Urothelium cell line (cell line): ENCODE measurements at regions not wholly inside any gene's neighbourhood (a gene's known extent, or its start where the extent isn't known, plus 50 kb on each side); places are given as distances from the start of the nearest gene placed in this dataset.
"Not testable (repeated sequence)": the region's sequence is repeated elsewhere in the genome, so short reads cannot be mapped to it uniquely, and the experiment has no call there.

Experiments used
- DNase-seq: peaks from one replicate; pipeline ENCODE4 v3.0.0; 2011; ENCODE audit warnings: low spot score, mixed read lengths
- FAIRE-seq: peaks from 2 replicates; lab custom pipeline; 2011; peaks lifted over from hg19 to GRCh38; lab: Jason Lieb, UNC

DNA sequence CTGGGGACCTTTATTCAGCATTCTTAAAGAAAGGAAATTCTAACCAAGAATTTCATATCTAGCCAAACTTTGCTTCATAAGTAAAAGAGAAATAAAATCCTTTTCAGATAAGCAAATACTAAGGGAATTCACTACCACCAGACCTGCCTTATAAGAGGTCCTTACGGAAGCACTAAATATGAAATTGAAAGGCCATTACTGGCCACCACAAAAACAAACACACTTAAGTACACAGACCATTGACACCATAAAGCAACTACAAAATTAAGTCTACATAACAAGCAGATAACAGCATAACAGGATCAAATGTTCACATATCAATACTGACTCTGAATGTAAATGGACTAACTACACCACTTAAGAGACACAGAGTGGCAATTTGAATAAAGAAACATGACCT is 361.4 kb upstream of the POU5F2 start:
- FAIRE-seq (no peak), DNase-seq (no peak)

DNA sequence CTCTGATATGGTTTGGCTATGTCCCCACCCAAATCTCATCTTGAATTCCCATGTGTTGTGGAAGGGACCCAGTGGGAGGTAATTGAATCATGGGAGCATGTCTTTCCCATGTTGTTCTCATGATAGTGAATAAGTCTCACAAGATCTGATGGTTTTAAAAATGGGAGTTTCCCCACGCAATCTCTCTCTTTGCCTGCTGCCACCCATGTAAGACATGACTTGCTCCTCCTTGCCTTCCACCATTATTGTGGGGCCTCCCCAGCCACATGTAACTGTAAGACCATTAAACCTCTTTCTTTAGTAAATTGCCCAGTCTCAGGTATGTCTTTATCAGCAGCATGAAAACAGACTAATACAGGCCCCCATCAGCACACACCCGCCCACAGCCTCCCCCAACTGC is 356.0 kb upstream of the POU5F2 start:
- not testable (repeated sequence) for DNase-seq, FAIRE-seq

DNA sequence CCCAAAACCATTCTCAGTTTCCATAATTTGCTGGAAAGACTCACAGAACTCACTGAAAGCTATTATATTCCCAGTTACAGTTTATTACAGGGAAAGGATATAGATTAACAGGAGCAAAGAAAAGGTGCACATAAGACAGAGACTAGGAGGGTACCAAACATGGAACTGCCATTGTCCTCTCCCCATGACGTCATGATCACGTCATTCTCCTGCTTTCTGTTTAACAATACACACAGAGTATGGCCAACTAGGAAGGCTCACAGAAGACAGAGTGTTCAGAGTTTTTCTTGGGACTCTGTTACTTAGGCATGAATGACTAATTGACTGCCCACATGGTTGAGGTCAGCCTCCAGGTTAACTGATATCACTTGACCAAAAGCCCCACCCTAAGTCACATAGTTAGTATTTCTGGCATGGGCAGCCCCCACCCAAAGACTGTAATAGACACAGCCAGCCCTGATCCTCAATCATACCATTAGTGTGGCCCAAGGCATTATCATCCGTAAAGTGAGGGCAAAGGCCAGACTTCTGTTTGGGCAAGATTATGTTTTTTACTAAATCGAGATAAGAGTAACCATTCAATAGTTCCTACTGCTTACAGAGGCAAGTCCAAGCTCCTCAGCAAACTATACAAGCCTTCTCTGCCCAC is 353.5 kb upstream of the POU5F2 start:
- DNase-seq (no peak), FAIRE-seq (no peak)

DNA sequence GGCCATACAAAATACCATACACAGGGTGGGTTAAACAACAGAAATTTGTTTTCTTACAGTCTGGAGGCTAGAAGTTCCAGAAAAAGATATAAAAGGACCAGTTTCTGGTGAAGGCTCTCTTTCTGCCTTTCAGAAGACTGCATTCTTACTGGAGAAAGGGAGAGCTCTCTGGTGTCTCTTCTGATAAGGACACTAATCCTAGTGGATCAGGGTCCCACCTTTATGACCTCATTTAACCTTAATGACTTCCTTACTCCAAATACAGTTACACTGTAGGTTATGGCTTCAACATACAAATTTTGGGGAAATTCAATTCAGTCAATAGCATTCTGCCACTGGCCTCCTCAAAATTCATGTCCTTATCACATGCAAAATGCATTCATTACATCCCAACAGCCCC is 351.9 kb upstream of the POU5F2 start:
- FAIRE-seq (no peak), DNase-seq (no peak)

DNA sequence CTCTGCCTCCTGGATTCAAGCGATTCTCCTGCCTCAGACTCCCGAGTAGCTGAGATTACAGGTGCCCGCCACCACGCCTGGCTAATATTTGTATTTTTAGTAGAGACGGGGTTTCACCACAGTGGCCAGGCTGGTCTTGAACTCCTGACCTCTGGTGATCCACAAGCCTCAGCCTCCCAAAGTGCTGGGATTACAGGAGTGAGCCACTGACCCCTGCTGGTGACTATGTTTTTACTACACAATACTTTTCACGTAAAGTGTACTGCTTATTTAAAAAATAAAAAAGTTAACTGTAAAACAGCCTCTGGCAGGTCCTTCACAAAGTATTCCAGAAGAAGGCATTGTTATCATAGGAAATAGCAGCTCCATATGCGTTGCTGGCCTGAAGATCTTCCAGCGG is 345.2 kb upstream of the POU5F2 start:
- DNase-seq, FAIRE-seq: not testable (repeated sequence)

DNA sequence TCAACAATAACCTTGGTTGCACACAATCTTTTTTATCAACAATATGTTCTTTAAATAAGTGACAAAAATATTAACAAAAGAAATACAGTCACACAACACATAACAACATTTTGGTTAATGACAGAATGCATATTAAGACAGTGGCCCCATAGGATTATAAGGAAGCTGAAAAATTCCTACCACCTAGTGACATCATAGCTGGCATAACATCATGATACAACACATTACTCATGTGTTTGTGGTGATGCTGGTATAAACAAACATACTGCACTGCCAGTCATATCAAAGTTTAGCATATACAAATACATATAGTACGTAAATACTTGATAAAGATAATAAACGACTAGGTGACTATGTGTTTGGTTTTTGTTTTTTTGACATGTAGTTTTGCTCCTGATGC is 344.8 kb upstream of the POU5F2 start:
- DNase-seq: no peak
- FAIRE-seq: no peak

DNA sequence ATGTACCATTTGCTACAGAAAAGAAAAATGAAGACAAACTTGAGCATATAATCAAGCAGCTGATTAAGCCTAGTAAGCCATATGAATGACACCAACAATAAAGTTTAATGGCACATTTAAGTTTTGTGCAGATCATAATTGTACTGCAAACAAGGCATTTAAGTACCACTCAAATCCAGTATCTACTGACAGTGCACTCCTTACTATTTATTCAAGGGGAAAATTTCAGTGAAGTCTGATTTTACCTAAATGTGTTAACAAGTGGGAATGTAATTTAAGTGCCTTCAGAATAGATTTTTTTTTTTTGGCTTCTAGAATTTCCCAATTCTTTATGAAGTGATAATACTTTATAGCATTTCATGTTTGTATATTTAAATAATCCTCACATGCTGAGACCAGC is 341.0 kb upstream of the POU5F2 start:
- DNase-seq (no peak), FAIRE-seq (no peak)

DNA sequence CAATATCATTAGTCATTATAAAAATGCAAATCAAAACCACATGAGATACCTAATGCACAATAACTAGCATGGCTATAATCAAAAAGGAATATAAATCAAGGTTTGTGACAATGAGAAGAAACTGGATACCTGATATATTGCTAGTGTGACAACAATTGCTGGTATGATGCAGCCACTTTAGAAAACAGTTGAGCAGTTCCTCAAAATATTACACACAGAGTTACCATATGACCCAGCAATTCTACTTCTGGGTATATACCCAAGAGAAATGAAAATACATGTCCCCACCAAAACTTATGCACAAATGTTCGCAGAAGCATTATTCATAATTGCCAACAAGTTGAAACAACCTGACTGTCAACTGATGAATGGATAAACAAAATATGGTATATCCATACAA is 339.7 kb upstream of the POU5F2 start:
- DNase-seq: no peak
- FAIRE-seq: no peak

DNA sequence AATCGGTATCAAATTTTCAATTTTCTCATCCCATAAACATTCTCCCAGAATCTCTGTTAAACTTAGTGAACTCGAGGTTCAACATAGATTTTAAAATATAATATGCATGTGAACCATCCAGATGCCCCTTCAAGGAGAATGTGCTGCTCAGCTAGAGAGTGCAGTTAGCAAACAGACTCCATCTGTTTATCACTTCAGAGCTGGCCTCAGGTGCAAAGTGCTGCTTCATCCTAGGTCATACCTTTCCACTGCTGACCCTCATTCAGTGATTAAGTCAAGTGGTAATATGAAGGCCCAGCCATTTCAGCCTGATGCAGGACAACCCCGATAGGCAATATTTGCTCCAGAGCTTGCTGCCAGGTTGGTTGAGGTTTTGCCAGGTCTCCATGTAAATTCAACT is 339.0 kb upstream of the POU5F2 start:
- no peak for FAIRE-seq

DNA sequence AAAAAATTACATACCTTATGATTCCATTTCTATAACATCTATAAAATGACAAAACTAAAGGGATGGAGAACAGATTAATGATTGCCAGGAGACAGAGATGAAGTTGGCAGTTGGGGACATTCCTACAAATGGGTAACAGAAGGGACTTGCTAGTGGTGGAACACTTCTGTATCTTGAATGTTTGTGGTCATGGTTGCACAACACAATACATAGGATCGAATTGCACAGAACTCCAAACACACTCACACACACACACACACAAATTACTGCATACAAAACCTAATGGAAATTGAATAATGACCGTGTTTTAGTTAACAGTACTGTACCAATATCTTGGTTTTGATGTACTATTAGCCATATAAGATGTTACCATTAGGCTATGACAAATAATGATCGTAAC is 330.7 kb upstream of the POU5F2 start:
- FAIRE-seq (no peak), DNase-seq (no peak)

More for the DNA sequence above, 339.0 kb upstream of the POU5F2 start:
- no peak for DNase-seq

DNA sequence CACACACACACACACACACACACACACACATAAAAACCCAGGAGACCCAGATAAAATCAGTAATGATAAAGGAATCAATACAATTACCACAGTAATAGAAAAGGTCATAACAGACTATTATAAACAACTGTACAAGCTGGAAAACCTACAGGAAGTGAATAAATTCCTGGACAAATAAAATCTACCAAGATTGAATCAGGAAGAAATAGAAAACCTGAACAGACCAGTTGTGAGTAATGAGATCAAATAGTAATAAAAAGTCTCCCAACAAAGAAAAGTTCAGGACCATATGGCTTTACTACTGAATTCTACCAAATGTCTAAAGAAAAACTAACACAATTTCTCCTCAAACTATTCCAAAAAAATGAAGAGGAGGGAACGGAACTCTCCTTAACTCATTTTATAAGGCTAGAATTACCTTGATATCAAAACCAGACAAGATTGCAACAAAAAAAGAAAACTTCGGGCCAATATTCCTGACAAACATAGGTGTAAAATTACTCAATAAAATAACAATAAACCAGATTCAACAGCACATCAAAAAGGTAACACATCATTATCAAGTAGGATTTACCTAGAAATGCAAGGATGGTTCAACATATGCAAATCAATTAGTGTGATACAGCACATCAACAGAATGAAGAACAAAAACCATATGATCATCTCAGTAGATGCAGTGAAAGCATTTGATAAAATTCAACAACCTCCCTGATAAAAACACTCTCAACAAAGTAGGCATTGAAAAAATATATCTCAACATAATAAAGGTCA is 325.2 kb upstream of the POU5F2 start:
- FAIRE-seq: no peak

DNA sequence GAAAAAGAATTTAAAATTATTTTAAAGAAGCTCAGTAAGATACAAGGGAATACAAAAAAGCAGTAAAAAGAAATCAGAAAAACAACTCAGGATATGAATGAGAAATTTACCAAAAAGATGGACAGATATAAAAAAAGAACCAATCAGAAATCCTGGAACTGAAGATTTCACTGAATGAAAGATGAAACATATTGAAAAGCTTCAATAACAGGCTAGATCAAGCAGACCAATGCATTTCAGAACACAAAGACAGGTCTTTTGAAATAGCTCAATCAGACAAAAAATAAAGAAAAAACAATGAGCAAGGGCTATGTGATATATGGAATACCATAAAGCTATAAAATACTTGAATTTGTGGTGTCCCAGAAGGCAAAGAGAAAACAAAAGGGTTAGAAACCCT is 322.6 kb upstream of the POU5F2 start:
- DNase-seq (no peak), FAIRE-seq (no peak)

More for the DNA sequence above, 325.2 kb upstream of the POU5F2 start:
- DNase-seq: no peak

DNA sequence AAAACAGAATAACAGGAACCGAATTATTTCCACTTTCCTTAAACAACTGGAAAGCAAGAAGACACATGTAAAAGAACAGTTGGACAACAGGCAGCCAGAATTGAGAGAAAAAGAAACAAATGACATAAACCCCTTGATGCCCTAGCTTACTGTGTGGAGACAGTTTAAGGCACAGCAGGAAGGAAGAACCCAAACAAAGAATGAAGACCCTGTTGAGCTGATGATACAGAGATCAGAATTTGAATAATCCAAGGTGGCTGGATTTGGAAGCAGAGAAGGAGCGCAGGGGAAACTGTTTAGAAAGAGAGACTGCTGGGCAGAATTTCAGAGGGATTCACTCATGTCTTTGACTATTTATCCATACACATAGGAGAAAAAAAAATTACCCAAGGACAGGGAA is 316.3 kb upstream of the POU5F2 start:
- no peak for DNase-seq
- no peak for FAIRE-seq

DNA sequence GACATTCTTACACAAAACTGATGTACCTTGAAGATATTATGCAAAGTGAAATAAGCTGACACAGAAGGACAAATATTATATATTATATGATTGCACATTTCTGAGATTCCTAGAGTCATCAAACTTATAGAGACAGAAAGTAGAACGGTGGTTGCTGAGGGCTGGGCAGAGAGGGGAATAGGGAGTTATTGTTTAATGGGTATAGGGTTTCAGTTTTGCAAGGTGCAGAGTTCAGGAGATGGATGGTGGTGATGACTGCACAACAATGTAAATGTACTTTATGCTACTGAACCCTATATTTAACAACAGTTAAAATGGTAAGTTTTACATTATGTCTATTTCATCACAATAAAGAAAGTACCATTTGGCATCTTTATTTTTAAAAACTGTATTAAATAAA is 315.8 kb upstream of the POU5F2 start:
- FAIRE-seq: no peak
- no peak for DNase-seq

DNA sequence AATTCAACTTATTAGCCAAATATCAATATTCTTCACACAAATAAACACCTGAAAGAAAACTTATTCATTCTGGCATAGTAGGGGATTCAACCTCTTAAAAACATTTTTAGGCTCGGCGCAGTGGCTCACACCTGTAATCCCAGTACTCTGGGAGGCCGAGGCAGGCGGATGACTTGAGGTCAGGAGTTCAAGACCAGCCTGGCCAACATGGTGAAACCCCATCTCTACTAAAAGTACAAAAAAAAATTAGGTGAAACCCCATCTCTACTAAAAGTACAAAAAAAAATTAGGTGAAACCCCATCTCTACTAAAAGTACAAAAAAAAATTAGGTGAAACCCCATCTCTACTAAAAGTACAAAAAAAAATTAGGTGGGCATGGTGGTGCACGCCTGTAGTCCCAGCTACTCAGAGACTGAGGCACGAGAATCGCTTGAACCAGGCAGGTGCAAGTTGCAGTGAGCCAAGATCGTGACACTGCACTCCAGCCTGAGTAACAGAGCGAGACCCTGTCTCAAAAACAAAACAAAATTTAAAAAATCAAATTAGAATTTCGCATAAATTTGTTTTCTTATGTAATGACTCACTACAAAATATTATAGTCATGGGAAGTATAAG is 308.0 kb upstream of the POU5F2 start:
- not testable (repeated sequence) for DNase-seq, FAIRE-seq

DNA sequence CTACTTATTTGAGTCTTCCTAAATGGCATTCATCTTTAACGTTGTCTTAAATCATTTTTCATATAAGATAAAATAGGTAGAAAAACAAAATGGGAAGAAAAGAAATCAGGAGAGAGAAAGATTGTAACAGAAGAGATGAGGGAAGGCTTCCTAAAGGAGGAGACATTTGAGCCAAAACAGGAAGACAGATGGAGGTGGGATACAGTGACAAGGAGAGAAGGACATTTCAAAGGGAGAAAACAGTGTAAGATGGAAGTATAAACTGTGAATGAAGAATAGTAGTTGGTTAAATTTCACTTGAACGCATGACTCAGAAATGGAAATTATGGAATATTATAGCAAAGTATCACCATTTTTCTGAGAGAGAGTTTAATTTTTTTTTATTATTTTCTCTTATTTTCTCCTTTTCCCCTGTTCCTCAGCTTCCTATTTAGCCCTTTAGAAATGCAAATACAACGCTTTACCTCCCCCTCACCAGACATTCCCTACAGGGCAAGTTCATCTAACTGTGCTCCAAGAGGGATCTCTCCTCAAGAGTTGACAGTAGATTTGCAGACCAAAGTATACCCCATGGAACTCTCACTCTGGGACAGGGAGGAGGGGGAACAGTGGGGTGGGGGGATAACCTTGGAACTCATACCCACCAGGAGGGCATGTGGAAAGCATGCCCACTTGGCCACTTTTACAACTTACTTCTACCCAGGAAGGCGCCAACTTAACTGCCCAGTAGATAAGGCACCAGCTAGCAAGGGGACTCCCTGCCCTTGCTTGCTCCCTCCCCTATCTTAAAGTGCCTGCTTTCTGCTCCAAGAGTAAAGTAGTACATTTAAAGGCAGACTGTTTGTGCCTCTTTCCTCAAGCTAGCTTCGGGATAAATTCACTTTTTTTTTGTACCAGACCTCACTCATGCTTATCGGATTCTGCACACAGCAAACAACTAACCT is 304.7 kb upstream of the POU5F2 start:
- DNase-seq (no peak), FAIRE-seq (no peak)

DNA sequence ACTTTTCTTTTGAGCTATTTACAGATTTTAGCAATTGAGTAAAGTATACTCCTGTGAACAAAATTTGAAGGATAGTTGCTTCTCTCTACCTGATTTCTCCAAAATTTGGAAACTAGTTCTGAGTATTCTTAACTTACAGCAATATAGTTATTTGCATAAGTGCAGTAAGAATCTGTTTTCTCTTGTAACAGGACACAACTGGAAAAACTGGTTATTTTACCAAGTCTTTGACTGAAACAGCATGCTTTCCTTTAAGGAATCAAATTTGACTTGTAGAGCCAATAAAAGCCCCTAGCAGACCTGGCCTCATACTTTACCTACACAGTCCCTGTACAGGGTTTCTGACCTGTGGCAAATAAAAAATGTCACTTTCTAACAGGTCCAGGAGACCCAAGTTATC is 301.9 kb upstream of the POU5F2 start:
- DNase-seq (no peak), FAIRE-seq (no peak)

DNA sequence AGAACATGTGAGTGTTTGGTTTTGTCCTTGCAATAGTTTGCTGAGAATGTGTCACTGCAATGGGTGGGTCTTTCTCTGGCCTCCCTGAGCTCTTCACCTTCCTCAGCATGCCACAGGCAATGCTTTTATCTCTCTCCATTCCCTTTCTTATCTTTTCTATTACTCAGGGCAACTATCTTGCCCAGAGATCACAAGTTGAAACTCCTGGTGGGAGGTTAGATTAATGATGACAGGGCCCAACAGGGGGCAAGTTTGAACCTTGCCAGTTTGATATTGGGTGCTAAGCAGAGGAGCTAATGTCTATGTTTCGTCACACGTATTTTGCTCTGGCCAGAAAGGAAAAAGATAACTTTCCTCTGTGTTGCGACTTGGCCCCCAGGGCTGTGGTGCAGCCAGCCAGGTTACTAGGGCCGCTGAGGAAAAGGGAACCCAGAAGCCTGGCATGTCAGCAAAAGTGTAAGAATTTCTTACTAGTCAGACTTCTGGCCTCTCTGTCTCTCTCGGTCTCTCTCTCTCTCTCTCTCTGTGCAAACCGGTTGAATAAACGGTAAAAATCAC is 299.3 kb upstream of the POU5F2 start:
- DNase-seq (no peak), FAIRE-seq (no peak)

DNA sequence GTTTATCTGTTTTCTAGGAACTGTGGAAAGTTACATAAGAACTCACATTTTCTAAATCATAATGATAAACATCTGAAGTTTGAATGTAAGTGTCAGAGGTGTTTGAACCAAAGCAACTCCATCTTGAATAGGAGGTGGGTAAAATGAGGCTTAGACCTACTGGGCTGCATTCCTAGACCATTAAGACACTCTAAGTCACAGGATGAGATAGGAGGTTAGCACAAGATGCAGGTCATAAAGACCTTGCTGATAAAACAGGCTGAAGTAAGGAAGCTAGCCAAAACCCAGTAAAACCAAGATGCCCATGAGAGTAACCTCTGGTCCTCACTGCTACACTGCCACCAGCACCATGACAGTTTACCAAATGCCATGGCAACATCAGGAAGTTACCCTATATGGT is 297.7 kb upstream of the POU5F2 start:
- no peak for FAIRE-seq

DNA sequence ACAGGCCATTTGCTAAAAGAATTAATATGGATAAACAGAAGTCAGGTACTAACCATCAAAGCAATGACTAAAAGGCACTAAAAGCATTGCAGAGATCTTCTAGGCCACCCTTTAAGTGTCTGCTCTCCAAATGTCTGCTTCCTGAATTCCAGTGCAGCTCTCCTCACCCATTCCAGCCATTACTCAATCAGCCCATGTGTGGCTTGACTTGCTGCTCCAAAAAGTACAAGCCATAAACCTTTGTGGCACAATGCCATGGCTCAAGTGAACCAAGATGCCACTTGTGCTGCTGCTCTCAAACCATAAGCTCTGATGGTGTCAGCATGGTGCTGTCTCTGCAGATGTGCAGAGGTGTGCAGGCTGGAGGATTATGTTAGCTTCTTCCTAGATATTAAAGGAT is 290.2 kb upstream of the POU5F2 start:
- no peak for DNase-seq
- FAIRE-seq: no peak

More for the DNA sequence above, 297.7 kb upstream of the POU5F2 start:
- DNase-seq: no peak

DNA sequence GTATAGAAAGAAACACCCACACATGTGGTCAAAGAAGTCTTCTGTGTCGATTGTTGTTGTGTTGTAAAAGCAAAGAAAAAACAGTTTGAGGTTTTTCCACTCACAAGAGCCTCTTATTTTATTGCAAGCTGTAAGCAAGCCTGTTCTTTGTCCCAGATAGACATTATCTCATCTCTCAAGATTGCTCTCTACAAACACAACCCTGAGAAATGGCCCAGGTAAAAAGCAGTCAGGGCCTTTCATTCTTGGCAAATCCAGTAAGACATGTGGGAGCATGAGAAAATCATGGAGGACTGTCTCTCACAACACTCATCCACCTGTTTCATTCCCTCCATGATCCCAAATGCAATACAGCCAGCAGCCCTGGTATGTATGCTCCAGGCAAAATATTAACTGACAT is 286.6 kb upstream of the POU5F2 start:
- FAIRE-seq (peak; percentile 40), DNase-seq (peak; percentile 9)
